ENCODE measurements at regions not wholly inside any gene's neighbourhood (a gene's known extent, or its start where the extent isn't known, plus 50 kb on each side); places are given as distances from the start of the nearest gene placed in this dataset.

GRCh38 chr5:15020736-15021135 is 149.2 kb upstream of the ANKH start:
- no peak for TF ChIP-seq CTCF (conservative IDR thresholded peaks at IDR 0.05; ENCODE audit: low read depth, low read length)
- TF ChIP-seq EZH2 (IDR thresholded peaks at IDR 0.05; ENCODE audit: borderline replicate concordance, low read depth, low read length, poor library complexity, severe bottlenecking), result no peak
